ENCODE measurements at regions not wholly inside any gene's neighbourhood (a gene's known extent, or its start where the extent isn't known, plus 50 kb on each side); places are given as distances from the start of the nearest gene placed in this dataset.

GRCh38 chr5:93246090-93246855 lies 334.7 kb downstream of the NR2F1-AS1 start:
- Histone ChIP-seq H3K4me1 (peaks cover 0 to 14% (median 0%) of the 10 kb centered on the region in 6 donors), H3K4me3 (no peak overlapping the region), H3K27ac (peak overlapping the region in 3 of 8 donors; percentile 4 to 46 (median 17)), H3K9me3 (no peaks in the 10 kb centered on the region), H3K36me3 (no peaks in the 10 kb centered on the region), H3K27me3 (replicated peaks in 1 of 7) (no peaks in the 10 kb centered on the region)
- DNase-seq, result no peak
- WGBS, 5 donors, result 72 to 80% (median 76%) methylated on average over 6 of the region's 6 CpGs
- intact Hi-C loops (cut with DNase I; ENCODE audit: low total_unique reads), result no loop called here
- no peak for TF ChIP-seq POLR2A (IDR thresholded peaks at IDR 0.05)
- no peak for TF ChIP-seq POLR2AphosphoS5 (IDR thresholded peaks at IDR 0.05)
- TF ChIP-seq CTCF (IDR thresholded peaks at IDR 0.05 in 8 of 11, conservative IDR thresholded peaks at IDR 0.05 in 3 of 11), result no peak

GRCh38 chr5:93245226-93245625 lies 335.8 kb downstream of the NR2F1-AS1 start:
- H3K9me3 ChIP-seq, result no peaks in the 10 kb centered on the region
- H3K27me3 ChIP-seq (replicated peaks in 1 of 7), result no peaks in the 10 kb centered on the region
- no peak for DNase-seq
- TF ChIP-seq POLR2A (IDR thresholded peaks at IDR 0.05), result no peak
- no peak for TF ChIP-seq POLR2AphosphoS5 (IDR thresholded peaks at IDR 0.05)
- no peak for TF ChIP-seq CTCF (IDR thresholded peaks at IDR 0.05 in 8 of 11, conservative IDR thresholded peaks at IDR 0.05 in 3 of 11)
- 82 to 94% (median 87%) methylated on average over 3 of the region's 3 CpGs for WGBS, 5 donors
- intact Hi-C loops (cut with DNase I; ENCODE audit: low total_unique reads), result no loop called here
- H3K4me1 ChIP-seq, result peaks cover 0 to 7% (median 0%) of the 10 kb centered on the region in 6 donors
- no peak overlapping the region for H3K4me3 ChIP-seq
- peak overlapping the region in 5 of 8 donors; percentile 0 to 46 (median 6) for H3K27ac ChIP-seq
- no peaks in the 10 kb centered on the region for H3K36me3 ChIP-seq

DNA sequence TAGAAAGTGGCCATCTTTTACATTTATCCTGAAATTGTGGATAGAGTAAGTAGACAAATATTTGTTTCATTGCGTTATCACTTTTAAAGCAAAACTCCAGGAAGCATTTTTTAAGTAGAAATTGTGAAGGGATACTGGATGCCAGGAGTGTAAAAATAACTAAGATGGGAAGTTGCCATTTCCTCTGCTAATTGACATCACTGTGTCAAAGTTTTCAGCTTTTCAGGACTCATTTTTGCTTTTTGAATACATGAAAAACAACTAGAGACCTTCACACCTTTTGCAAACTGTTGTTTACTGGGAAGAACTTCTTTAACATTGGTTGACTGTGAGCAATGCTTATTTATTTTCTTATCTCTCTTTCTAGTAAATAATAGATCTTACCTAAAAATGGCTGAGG lies 337.5 kb downstream of the NR2F1-AS1 start:
- 55 to 72% (median 62%) methylated on average over 1 of the region's 1 CpG for WGBS, 5 donors
- intact Hi-C loops (cut with DNase I; ENCODE audit: low total_unique reads), result no loop called here
- H3K4me3 ChIP-seq, result no peak overlapping the region
- H3K27ac ChIP-seq, result peak overlapping the region in 2 of 8 donors; percentile 4 to 20
- no peaks in the 10 kb centered on the region for H3K27me3 ChIP-seq (replicated peaks in 1 of 7)
- no peaks in the 10 kb centered on the region for H3K9me3 ChIP-seq
- DNase-seq, result no peak
- TF ChIP-seq CTCF (IDR thresholded peaks at IDR 0.05 in 8 of 11, conservative IDR thresholded peaks at IDR 0.05 in 3 of 11), result no peak
- TF ChIP-seq POLR2AphosphoS5 (IDR thresholded peaks at IDR 0.05), result no peak
- H3K36me3 ChIP-seq, result no peaks in the 10 kb centered on the region
- H3K4me1 ChIP-seq, result peaks cover 0 to 6% (median 0%) of the 10 kb centered on the region in 6 donors

DNA sequence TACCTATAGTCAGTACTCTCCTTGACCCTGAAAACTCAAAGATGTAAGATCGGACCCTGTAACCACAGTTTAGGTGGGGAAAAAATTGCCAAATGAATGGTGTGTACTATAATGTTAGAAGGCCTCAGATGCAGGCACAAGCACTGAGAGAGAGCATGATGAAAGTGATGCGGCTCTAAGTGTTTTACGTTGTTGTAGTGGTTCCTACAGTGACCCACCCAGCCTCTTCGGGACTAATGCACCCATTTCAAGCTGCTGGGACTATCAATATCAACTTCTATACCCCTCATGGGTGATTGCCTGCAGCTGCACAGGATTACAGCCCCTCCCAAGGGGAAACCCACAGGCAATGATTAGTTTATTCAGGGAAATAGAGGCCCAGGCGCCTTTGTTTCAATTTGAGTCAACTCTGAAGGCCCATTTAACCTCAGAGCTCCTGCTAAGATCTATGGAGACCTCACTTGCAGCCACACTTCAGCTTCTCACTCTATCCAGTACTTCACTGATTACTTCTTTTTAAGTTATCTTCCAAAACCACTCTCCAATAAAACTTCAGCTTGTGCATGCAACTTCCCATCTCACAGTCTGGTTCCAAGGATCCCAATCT lies 340.7 kb downstream of the NR2F1-AS1 start:
- Histone ChIP-seq H3K36me3 (no peaks in the 10 kb centered on the region), H3K4me3 (no peak overlapping the region), H3K9me3 (no peaks in the 10 kb centered on the region), H3K4me1 (peaks cover 0 to 6% (median 0%) of the 10 kb centered on the region in 6 donors), H3K27me3 (replicated peaks in 1 of 7) (no peaks in the 10 kb centered on the region), H3K27ac (no peak overlapping the region)
- TF ChIP-seq POLR2AphosphoS5 (IDR thresholded peaks at IDR 0.05) (no peak), CTCF (IDR thresholded peaks at IDR 0.05 in 8 of 11, conservative IDR thresholded peaks at IDR 0.05 in 3 of 11) (no peak), POLR2A (IDR thresholded peaks at IDR 0.05) (no peak)
- intact Hi-C loops (cut with DNase I; ENCODE audit: low total_unique reads), result no loop called here
- WGBS, 5 donors, result 80 to 88% (median 82%) methylated on average over 5 of the region's 5 CpGs
- DNase-seq, result no peak

Measured in spleen (tissue), 11 donors.